B cell (primary cell): ENCODE measurements at regions not wholly inside any gene's neighbourhood (a gene's known extent, or its start where the extent isn't known, plus 50 kb on each side); places are given as distances from the start of the nearest gene placed in this dataset.

Source experiments
- ATAC-seq: fragments of 200-7000 bp; cut with Tn5 transposase; one replicate; pipeline ENCODE4 v1.10.0; 2021; ENCODE audit warnings: low read depth, mild to moderate bottlenecking, moderate number of reproducible peaks, moderate library complexity
- CTCF ChIA-PET: fragments of 350-600 bp; sonication (Branson Sonifier 250); formaldehyde crosslinking; loops from one replicate; lab custom pipeline; 2021; ENCODE audit warnings: antibody characterized with exemption, inconsistent platforms; lab: Charles Lee
- POLR2A ChIA-PET: fragments of 350-600 bp; sonication (Branson Sonifier 250); formaldehyde crosslinking; loops from one replicate; lab custom pipeline; 2021; ENCODE audit warnings: antibody characterized with exemption; lab: Charles Lee
- DNase-seq: peaks from one replicate; pipeline ENCODE4 v3.0.0; 2013
- H2AFZ ChIP-seq: 2 replicates; pipeline ENCODE4 v1.6.1; 2012; ENCODE audit warnings: mild to moderate bottlenecking, low read depth, low read length; ENCODE audit not compliant: insufficient read depth, poor library complexity, severe bottlenecking
- H3K27ac ChIP-seq, 2 donors: 1 replicate in 1 of 2; 2 replicates in 1 of 2; pipeline ENCODE4 v1.5.1; 2012 to 2013; ENCODE audit warnings: low read length in 2 of 2, mild to moderate bottlenecking in 2 of 2, moderate library complexity in 1 of 2
- H3K27me3 ChIP-seq, 4 experiments: fragments of 200-600 bp in 1 of 4; sonication (generic) in 1 of 4; replicated peaks in 1 of 4; 1 replicate in 2 of 4; 2 replicates in 2 of 4; pipeline versions ENCODE4 v1.6.1 to v1.7.0; 2013 to 2016; ENCODE audit warnings: low read length in 3 of 4, mild to moderate bottlenecking in 2 of 4, mixed read lengths in 1 of 4, moderate library complexity in 1 of 4; ENCODE audit not compliant: insufficient read depth in 4 of 4, control insufficient read depth in 3 of 4; ENCODE audit errors: control extremely low read depth in 1 of 4
- H3K36me3 ChIP-seq, 2 experiments: replicated peaks in 1 of 2; 1 replicate in 1 of 2; 2 replicates in 1 of 2; pipeline versions ENCODE4 v1.6.1 to v1.7.1; 2013; ENCODE audit warnings: low read length in 1 of 2; ENCODE audit not compliant: insufficient read depth in 2 of 2, control insufficient read depth in 1 of 2; ENCODE audit errors: control extremely low read depth in 1 of 2, extremely low read depth in 1 of 2
- H3K4me1 ChIP-seq, 2 donors: fragments of 200-600 bp in 1 of 2; sonication (generic) in 1 of 2; 1 replicate in 1 of 2; 2 replicates in 1 of 2; pipeline versions ENCODE4 v1.5.1 to v1.6.1; 2013 to 2017; ENCODE audit warnings: low read length in 2 of 2; ENCODE audit not compliant: control insufficient read depth in 2 of 2, insufficient read depth in 2 of 2
- H3K4me2 ChIP-seq: replicated peaks from 2 replicates; pipeline ENCODE3; 2012; ENCODE audit warnings: mild to moderate bottlenecking, low read depth, low read length; ENCODE audit not compliant: poor library complexity, severe bottlenecking
- H3K4me3 ChIP-seq, 5 experiments: fragments of 200-600 bp in 1 of 5; sonication (generic) in 1 of 5; 1 replicate in 3 of 5; 2 replicates in 2 of 5; pipeline versions ENCODE4 v1.5.1 to v1.7.0; 2011 to 2016; ENCODE audit warnings: low read length in 4 of 5, mild to moderate bottlenecking in 4 of 5, low read depth in 2 of 5, control low read depth in 1 of 5, moderate library complexity in 1 of 5; ENCODE audit not compliant: insufficient read depth in 1 of 5; ENCODE audit errors: control extremely low read depth in 1 of 5, extremely low read depth in 1 of 5
- H3K79me2 ChIP-seq: fragments of 200-600 bp; sonication (generic); one replicate; pipeline ENCODE4 v1.6.0; 2016; ENCODE audit warnings: low read length; ENCODE audit not compliant: control insufficient read depth, insufficient read depth
- H3K9ac ChIP-seq: fragments of 200-600 bp; sonication (generic); 2 replicates; pipeline ENCODE4 v1.6.1; 2017; ENCODE audit warnings: mild to moderate bottlenecking, low read length, moderate library complexity
- H3K9me3 ChIP-seq, 3 donors: one replicate each; pipeline versions ENCODE4 v1.6.1 to v1.7.1; 2013; ENCODE audit warnings: low read length in 2 of 3; ENCODE audit not compliant: control insufficient read depth in 2 of 3, insufficient read depth in 1 of 3; ENCODE audit errors: control extremely low read depth in 1 of 3
- H4K20me1 ChIP-seq: 2 replicates; pipeline ENCODE4 v1.6.0; 2012; ENCODE audit warnings: mild to moderate bottlenecking, low read length; ENCODE audit not compliant: insufficient read depth, control insufficient read depth, poor library complexity, severe bottlenecking
- H3K27ac Mint-ChIP-seq: one replicate; pipeline ENCODE4 v1.8.0; 2021; ENCODE audit warnings: mixed read lengths
- H3K27me3 Mint-ChIP-seq: one replicate; pipeline ENCODE4 v1.8.0; 2021; ENCODE audit warnings: mixed read lengths
- H3K4me1 Mint-ChIP-seq: one replicate; pipeline ENCODE4 v1.8.0; 2021; ENCODE audit warnings: mixed read lengths
- H3K4me3 Mint-ChIP-seq: one replicate; pipeline ENCODE4 v1.8.0; 2021; ENCODE audit warnings: mixed read lengths
- H3K9me3 Mint-ChIP-seq: one replicate; pipeline ENCODE4 v1.8.0; 2022; ENCODE audit warnings: mixed read lengths; ENCODE audit not compliant: insufficient read depth
- CTCF ChIP-seq: fragments of 200-600 bp; IDR thresholded peaks from one replicate; pipeline ENCODE4 v1.8.0; 2022; ENCODE audit warnings: antibody characterized with exemption, mild to moderate bottlenecking
- EZH2 ChIP-seq: IDR thresholded peaks from 2 replicates; pipeline ENCODE4 v1.6.1; 2012; ENCODE audit warnings: borderline replicate concordance, low read depth, mild to moderate bottlenecking, moderate library complexity, low read length; ENCODE audit not compliant: insufficient read depth, poor library complexity, severe bottlenecking
- WGBS: methylation state at CpG from one replicate; pipeline ENCODE4 v1.1.5; 2013; ENCODE audit warnings: missing lambda C conversion rate; ENCODE audit not compliant: insufficient coverage; 5-methylcytosine and 5-hydroxymethylcytosine counted together
- intact Hi-C: fragments of 100-400 bp; cut with micrococcal nuclease; formaldehyde crosslinking; loops from one replicate; pipeline ENCODE4 v1.10.0; 2022

GRCh38 chr13:42398533-42398932 is 126.6 kb downstream of the AKAP11 start:
- H3K4me2 ChIP-seq, result no peak overlapping the region
- no peak for TF ChIP-seq CTCF
- TF ChIP-seq EZH2, result no peak
- ChIA-PET CTCF (no interaction called here), POLR2A (no interaction called here)
- intact Hi-C loops, result no loop called here
- Mint-ChIP-seq H3K4me1 (peaks cover 27% of the 10 kb centered on the region), H3K9me3 (no peaks in the 10 kb centered on the region), H3K4me3 (no peak overlapping the region), H3K27me3 (peaks cover 3% of the 10 kb centered on the region), H3K27ac (no peak overlapping the region)
- peaks cover 10 to 21% of the 10 kb centered on the region in 2 donors for H3K4me1 ChIP-seq
- peaks cover 0 to 3% (median 0%) of the 10 kb centered on the region in 3 donors for H3K9me3 ChIP-seq
- WGBS, result 75% methylated on average over 4 of the region's 4 CpGs
- no peak overlapping the region for H2AFZ ChIP-seq
- no peaks in the 10 kb centered on the region for H3K36me3 ChIP-seq
- no peak for DNase-seq
- no peak overlapping the region for H3K27ac ChIP-seq
- H3K9ac ChIP-seq, result no peak overlapping the region
- ATAC-seq, result no peak
- no peaks in the 10 kb centered on the region for H4K20me1 ChIP-seq
- H3K79me2 ChIP-seq, result no peaks in the 10 kb centered on the region
- H3K4me3 ChIP-seq, result no peak overlapping the region
- no peaks in the 10 kb centered on the region for H3K27me3 ChIP-seq

GRCh38 chr13:42400188-42400833 is 128.4 kb downstream of the AKAP11 start:
- Histone ChIP-seq H3K4me1 (peaks cover 5 to 13% of the 10 kb centered on the region in 2 donors), H3K79me2 (no peaks in the 10 kb centered on the region), H3K4me2 (no peak overlapping the region), H3K27me3 (no peaks in the 10 kb centered on the region), H2AFZ (no peak overlapping the region), H3K27ac (no peak overlapping the region), H4K20me1 (no peaks in the 10 kb centered on the region), H3K4me3 (no peak overlapping the region), H3K36me3 (no peaks in the 10 kb centered on the region), H3K9me3 (peaks cover 0 to 1% (median 0%) of the 10 kb centered on the region in 3 donors), H3K9ac (no peak overlapping the region)
- DNase-seq (no peak), ATAC-seq (no peak)
- no peaks in the 10 kb centered on the region for H3K9me3 Mint-ChIP-seq
- H3K4me3 Mint-ChIP-seq, result no peak overlapping the region
- peaks cover 16% of the 10 kb centered on the region for H3K4me1 Mint-ChIP-seq
- intact Hi-C loops, result no loop called here
- no peak overlapping the region for H3K27ac Mint-ChIP-seq
- ChIA-PET POLR2A (no interaction called here), CTCF (no interaction called here)
- TF ChIP-seq CTCF (no peak), EZH2 (no peak)
- H3K27me3 Mint-ChIP-seq, result no peaks in the 10 kb centered on the region
- 100% methylated on average over 1 of the region's 1 CpG for WGBS
